Nephron (organoid): ENCODE measurements at regions not wholly inside any gene's neighbourhood (a gene's known extent, or its start where the extent isn't known, plus 50 kb on each side); places are given as distances from the start of the nearest gene placed in this dataset.
"Not testable (repeated sequence)": the region's sequence is repeated elsewhere in the genome, so short reads cannot be mapped to it uniquely, and the experiment has no call there.

ENCODE experiments used
- H3K27ac Mint-ChIP-seq, 3 experiments: 2 replicates each; pipeline ENCODE4 v1.8.0; 2020; ENCODE audit warnings: mixed read lengths in 3 of 3, mild to moderate bottlenecking in 2 of 3, moderate library complexity in 1 of 3
- H3K27me3 Mint-ChIP-seq: 2 replicates; pipeline ENCODE4 v1.8.0; 2021; ENCODE audit warnings: low read depth, mild to moderate bottlenecking, moderate library complexity, mixed read lengths
- H3K36me3 Mint-ChIP-seq: 2 replicates; pipeline ENCODE4 v1.8.0; 2020; ENCODE audit warnings: low read depth, mixed read lengths
- H3K4me1 Mint-ChIP-seq: 2 replicates; pipeline ENCODE4 v1.8.0; 2020; ENCODE audit warnings: mixed read lengths
- H3K4me3 Mint-ChIP-seq, 3 experiments: 2 replicates each; pipeline ENCODE4 v1.8.0; 2020; ENCODE audit warnings: mild to moderate bottlenecking in 3 of 3, mixed read lengths in 3 of 3, moderate library complexity in 2 of 3
- H3K9me3 Mint-ChIP-seq: 2 replicates; pipeline ENCODE4 v1.8.0; 2020; ENCODE audit warnings: mixed read lengths
- CTCF ChIP-seq, 3 experiments: fragments of 200-600 bp; sonication (generic); IDR thresholded peaks; one replicate each; pipeline ENCODE4 v1.5.0; 2021; ENCODE audit warnings: antibody characterized with exemption in 3 of 3; ENCODE audit not compliant: unreplicated experiment in 3 of 3

GRCh38 chr6:14386263-14386662, 268.7 kb downstream of the CD83 start:
- Mint-ChIP-seq H3K27ac (no peak overlapping the region), H3K9me3 (no peaks in the 10 kb centered on the region), H3K4me1 (peaks cover 7% of the 10 kb centered on the region), H3K27me3 (peaks cover 8% of the 10 kb centered on the region), H3K4me3 (no peak overlapping the region), H3K36me3 (no peaks in the 10 kb centered on the region)
- no peak for TF ChIP-seq CTCF (IDR thresholded peaks at IDR 0.05; ENCODE audit: unreplicated experiment in 3 of 3)

- H3K9me3 Mint-ChIP-seq: no peaks in the 10 kb centered on the region
- no peak overlapping the region for H3K27ac Mint-ChIP-seq
- peaks cover 3% of the 10 kb centered on the region for H3K4me1 Mint-ChIP-seq
- no peak for TF ChIP-seq CTCF (IDR thresholded peaks at IDR 0.05; ENCODE audit: unreplicated experiment in 3 of 3)
- H3K4me3 Mint-ChIP-seq: no peak overlapping the region
- H3K36me3 Mint-ChIP-seq: no peaks in the 10 kb centered on the region
- peaks cover 8% of the 10 kb centered on the region for H3K27me3 Mint-ChIP-seq
These were observed 269.1 kb downstream of the CD83 start for GRCh38 chr6:14386668-14387067.

- H3K36me3 Mint-ChIP-seq: no peaks in the 10 kb centered on the region
- H3K4me1 Mint-ChIP-seq: no peaks in the 10 kb centered on the region
- no peak for TF ChIP-seq CTCF (IDR thresholded peaks at IDR 0.05; ENCODE audit: unreplicated experiment in 3 of 3)
- no peaks in the 10 kb centered on the region for H3K9me3 Mint-ChIP-seq
- no peak overlapping the region for H3K4me3 Mint-ChIP-seq
- H3K27ac Mint-ChIP-seq: no peak overlapping the region
- peaks cover 5% of the 10 kb centered on the region for H3K27me3 Mint-ChIP-seq
These were observed 270.8 kb downstream of the CD83 start for GRCh38 chr6:14388371-14388770.

- H3K27ac Mint-ChIP-seq, H3K9me3 Mint-ChIP-seq, H3K36me3 Mint-ChIP-seq, H3K27me3 Mint-ChIP-seq, H3K4me1 Mint-ChIP-seq, H3K4me3 Mint-ChIP-seq: not testable (repeated sequence)
These were observed 272.2 kb downstream of the CD83 start for GRCh38 chr6:14389776-14390175.

- no peaks in the 10 kb centered on the region for H3K36me3 Mint-ChIP-seq
- H3K4me3 Mint-ChIP-seq: no peak overlapping the region
- H3K9me3 Mint-ChIP-seq: no peaks in the 10 kb centered on the region
- peaks cover 4% of the 10 kb centered on the region for H3K27me3 Mint-ChIP-seq
- TF ChIP-seq CTCF (IDR thresholded peaks at IDR 0.05; ENCODE audit: unreplicated experiment in 3 of 3): no peak
- no peak overlapping the region for H3K27ac Mint-ChIP-seq
- H3K4me1 Mint-ChIP-seq: no peaks in the 10 kb centered on the region
These were observed 273.2 kb downstream of the CD83 start for GRCh38 chr6:14390805-14391204.

GRCh38 chr6:14393910-14394309, 276.3 kb downstream of the CD83 start:
- Mint-ChIP-seq H3K27ac (no peak overlapping the region), H3K36me3 (no peaks in the 10 kb centered on the region), H3K27me3 (peaks cover 4% of the 10 kb centered on the region), H3K4me3 (no peak overlapping the region), H3K4me1 (peaks cover 12% of the 10 kb centered on the region), H3K9me3 (no peaks in the 10 kb centered on the region)
- TF ChIP-seq CTCF (IDR thresholded peaks at IDR 0.05; ENCODE audit: unreplicated experiment in 3 of 3): no peak
